D721Med (cell line): ENCODE measurements at regions not wholly inside any gene's neighbourhood (a gene's known extent, or its start where the extent isn't known, plus 50 kb on each side); places are given as distances from the start of the nearest gene placed in this dataset.
"Not testable (repeated sequence)": the region's sequence is repeated elsewhere in the genome, so short reads cannot be mapped to it uniquely, and the experiment has no call there.

ENCODE experiments used
- DNase-seq: peaks from one replicate; pipeline ENCODE4 v3.0.0; 2011; ENCODE audit warnings: low spot score; ENCODE audit not compliant: insufficient read length
- FAIRE-seq: peaks from 2 replicates; lab custom pipeline; 2011; peaks lifted over from hg19 to GRCh38; lab: Jason Lieb, UNC
- CTCF ChIP-seq: IDR thresholded peaks from 2 replicates; pipeline ENCODE4 v1.5.1; 2012; ENCODE audit warnings: mild to moderate bottlenecking, control low read depth; ENCODE audit not compliant: insufficient read depth; ENCODE audit errors: missing control alignments

DNA sequence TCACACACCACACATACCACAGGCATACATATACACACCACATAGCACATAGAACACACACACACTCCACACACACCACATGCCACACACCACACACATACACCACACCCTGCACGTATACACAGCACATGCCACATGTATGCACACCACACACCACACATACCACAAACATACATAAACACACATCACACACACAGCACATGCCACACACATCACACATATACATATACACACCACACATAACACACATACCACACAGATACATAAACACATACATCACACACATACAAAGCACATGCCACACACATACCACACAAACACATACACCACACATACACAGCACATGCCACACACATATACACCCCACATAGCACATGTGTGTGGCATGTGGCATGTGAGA is 171.1 kb downstream of the OR4M2 start:
- TF ChIP-seq CTCF = no peak
- DNase-seq (no peak), FAIRE-seq (no peak)

DNA sequence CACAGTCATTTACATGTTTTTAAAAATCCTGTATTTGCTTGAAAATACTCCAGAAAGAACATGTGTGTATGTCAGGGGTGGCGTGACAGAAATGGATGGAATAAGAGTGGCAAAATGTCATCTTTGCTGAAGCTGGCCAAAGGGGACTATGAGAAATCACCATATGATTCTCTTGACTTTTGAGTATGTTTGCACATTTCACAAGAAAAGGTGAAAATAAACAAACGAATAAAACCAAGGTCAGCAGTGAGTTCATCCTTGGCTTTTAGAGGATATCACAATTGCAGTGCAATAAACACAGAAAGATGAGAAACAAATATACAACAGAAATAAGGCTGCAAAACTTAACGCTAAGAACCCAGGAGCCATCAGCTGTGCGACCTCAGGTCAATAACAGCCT is 171.7 kb downstream of the OR4M2 start:
- not testable (repeated sequence) for DNase-seq, FAIRE-seq

GRCh38 chr15:22252521-22252920 is 172.2 kb downstream of the OR4M2 start:
- DNase-seq, FAIRE-seq: not testable (repeated sequence)

DNA sequence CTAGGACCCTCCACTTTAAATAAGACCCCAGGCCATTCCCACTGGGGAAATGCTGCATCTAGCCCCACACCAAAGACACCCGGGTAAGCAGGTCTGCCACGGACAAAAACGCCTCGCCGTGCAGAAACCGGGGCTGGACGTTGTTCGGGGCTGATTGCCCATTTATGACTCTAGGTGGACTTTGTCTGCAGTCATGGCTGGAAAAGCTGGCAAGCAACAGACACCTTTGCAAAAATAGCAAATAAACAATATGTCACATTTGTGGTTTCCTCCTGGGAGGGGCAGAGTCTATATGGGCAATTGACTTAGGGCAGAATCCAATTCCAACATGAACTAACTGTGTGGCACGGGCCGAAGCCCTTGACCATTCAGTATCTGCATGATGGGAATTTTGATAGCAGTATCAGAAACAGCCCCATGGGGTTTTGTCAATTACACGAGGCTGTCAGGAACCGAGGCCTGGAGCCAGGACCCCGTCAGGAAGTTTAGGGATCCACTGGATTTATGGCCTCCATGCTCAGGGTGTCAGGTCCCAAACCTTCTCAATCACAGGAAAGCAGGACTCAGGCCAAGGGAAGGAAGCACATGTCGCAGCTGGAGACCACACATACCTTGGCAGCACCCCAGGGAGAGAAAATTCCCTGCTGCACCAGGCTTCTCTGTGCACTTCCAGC is 172.8 kb downstream of the OR4M2 start:
- DNase-seq, FAIRE-seq: not testable (repeated sequence)

- FAIRE-seq = no peak
- TF ChIP-seq CTCF = no peak
Observed at GRCh38 chr15:22253676-22254408, 173.5 kb downstream of the OR4M2 start.

DNA sequence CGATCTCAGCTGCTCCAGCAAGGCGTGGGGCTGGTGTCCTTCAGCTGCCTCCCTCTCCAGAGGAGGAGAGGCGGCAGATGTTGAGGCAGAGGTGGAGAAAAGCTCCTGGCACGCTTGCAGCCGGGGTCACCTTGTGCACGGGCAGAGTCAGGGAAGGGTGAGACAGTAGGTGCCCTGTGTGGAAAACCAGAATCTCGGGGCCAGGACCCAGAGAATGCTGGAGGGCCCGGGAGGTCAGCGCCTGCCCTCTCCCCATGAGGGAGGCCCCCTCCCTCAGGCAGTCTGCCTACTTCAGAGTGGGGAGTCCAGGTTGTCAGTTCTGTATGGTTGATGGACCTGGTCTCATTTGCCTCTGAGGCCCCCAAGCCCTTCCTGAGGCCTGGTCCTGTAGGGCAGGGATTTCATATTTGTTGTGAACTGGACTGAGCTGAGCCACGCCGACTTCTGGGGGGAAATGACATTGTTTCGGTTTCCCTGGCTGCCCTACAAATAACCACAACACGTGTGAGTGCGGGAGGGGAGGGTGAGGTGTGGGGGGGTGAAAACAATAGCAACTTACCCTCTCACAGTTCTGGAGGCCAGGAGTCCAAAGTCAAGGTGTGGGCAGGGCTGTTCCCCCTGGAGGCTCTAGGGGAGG is 174.2 kb downstream of the OR4M2 start:
- not testable (repeated sequence) for FAIRE-seq, DNase-seq

More at GRCh38 chr15:22253676-22254408, 173.5 kb downstream of the OR4M2 start:
- DNase-seq = no peak

GRCh38 chr15:22255606-22256005 is 175.3 kb downstream of the OR4M2 start:
- not testable (repeated sequence) for FAIRE-seq, DNase-seq

GRCh38 chr15:22256389-22257046 is 176.2 kb downstream of the OR4M2 start:
- not testable (repeated sequence) for DNase-seq, FAIRE-seq

DNA sequence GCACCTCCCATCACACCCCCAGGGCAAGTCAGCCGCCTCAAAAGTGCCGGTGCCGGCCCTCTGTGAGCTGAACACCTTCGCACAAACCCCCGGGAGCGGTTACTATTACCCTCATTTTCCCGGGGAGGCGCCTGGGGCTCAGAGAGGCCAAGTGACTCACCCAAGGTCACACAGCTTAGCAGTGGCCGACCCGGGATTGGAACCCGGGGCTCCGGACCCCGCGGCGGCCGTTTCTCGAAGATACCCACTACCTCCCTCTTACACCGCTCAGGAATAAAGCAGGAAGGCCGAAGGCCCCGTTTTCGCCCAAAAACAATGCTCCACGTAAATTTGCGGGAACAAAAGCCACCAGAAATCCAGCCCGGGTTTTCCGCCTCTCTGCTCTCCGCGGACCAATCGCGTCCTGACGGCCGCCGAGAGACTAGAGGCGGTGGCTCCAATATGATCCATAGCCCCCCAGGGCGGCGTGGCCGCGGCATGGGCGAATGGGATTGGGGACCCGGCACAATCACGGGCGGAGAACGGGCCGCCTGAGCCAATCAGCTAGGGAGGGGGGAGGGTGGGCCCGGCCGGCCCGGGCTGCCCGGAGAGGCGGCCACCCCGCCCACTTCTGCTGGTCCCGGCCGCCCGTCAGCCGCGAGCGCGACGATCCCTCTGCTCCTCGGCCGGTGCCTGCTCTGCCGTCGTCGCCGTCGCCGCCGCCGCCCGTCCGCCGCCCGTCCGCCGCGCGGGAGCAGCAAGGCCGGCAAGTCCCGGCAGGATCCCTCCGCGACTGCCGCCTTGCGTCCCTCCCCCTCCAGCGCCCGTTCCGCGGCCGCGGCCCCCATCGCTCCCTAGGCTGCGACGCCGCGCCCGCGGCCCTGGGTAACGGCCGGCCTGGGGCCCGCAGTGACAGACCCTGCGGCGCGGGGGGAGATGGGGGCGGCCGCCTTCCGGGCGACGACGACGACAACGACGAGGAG is 177.0 kb downstream of the OR4M2 start:
- FAIRE-seq = no peak
- DNase-seq = no peak
- no peak for TF ChIP-seq CTCF
